ENCODE measurements at regions not wholly inside any gene's neighbourhood (a gene's known extent, or its start where the extent isn't known, plus 50 kb on each side); places are given as distances from the start of the nearest gene placed in this dataset.

DNA sequence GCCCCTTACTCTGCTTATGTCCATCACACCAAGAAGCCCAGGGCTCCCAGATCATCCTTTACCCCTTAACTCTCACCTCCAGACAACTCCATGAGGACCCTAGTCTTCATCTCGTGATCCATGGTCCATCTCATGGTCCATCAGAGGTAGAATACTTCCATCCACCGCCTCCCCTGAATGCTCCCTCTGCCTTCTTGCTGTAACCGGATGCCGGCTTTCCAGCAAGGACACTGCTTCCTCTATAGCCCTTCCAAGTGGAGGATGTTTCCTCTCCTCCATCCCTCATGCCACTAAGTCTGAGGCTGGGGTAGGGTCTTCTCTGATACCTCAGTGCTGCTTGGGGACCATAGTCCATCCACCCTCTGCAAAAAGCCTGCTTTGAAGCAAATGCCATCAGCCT is 118.6 kb upstream of the SIX2 start:
- H3K36me3 ChIP-seq (replicated peaks; ENCODE audit: low read depth, low read length) = no peaks in the 10 kb centered on the region
- no peaks in the 10 kb centered on the region for H3K27me3 ChIP-seq (ENCODE audit: low read depth, low read length)
- H4K20me1 ChIP-seq (ENCODE audit: insufficient read depth, low read length) = no peaks in the 10 kb centered on the region
- no peak overlapping the region for H2AFZ ChIP-seq (ENCODE audit: low read depth, low read length)
- no peak overlapping the region for H3K27ac ChIP-seq (ENCODE audit: low read length)
- no peak overlapping the region for H3K4me2 ChIP-seq (ENCODE audit: low read length)
- H3K9me3 ChIP-seq (ENCODE audit: insufficient read depth, low read length) = no peaks in the 10 kb centered on the region
- TF ChIP-seq EZH2phosphoT487 (IDR thresholded peaks at IDR 0.05; ENCODE audit: low read depth) = no peak
- no peak for TF ChIP-seq CTCF (IDR thresholded peaks at IDR 0.05; ENCODE audit: low read depth, low read length)
- no peaks in the 10 kb centered on the region for H3K79me2 ChIP-seq (ENCODE audit: low read length)
- H3K4me3 ChIP-seq (ENCODE audit: low read length) = no peak overlapping the region
- H3K9ac ChIP-seq (ENCODE audit: low read length) = no peak overlapping the region
- no peaks in the 10 kb centered on the region for H3K4me1 ChIP-seq (ENCODE audit: low read length)

DNA sequence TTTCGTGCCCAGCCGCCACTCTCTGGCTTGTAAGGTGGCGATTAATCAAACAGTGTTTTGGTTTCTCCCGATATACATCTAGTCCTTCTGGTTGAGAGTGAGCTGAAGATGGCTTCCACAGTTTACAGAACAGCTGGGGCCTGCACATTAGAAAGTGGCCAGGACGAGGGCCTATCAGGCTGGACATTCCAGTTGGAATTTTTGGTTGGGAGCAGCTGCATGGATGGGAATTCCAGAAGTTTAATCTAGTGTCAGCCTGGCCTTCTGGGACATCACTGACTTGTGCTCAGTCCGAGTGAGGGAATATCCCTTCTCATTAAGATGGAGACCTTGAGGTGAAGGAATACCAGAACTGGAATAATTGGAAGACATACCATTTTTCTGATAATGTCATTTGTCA is 118.1 kb upstream of the SIX2 start:
- H3K9ac ChIP-seq (ENCODE audit: low read length) = no peak overlapping the region
- no peak overlapping the region for H2AFZ ChIP-seq (ENCODE audit: low read depth, low read length)
- no peak overlapping the region for H3K27ac ChIP-seq (ENCODE audit: low read length)
- H3K36me3 ChIP-seq (replicated peaks; ENCODE audit: low read depth, low read length) = no peaks in the 10 kb centered on the region
- H3K27me3 ChIP-seq (ENCODE audit: low read depth, low read length) = no peaks in the 10 kb centered on the region
- H3K4me1 ChIP-seq (ENCODE audit: low read length) = no peaks in the 10 kb centered on the region
- TF ChIP-seq CTCF (IDR thresholded peaks at IDR 0.05; ENCODE audit: low read depth, low read length) = no peak
- no peak for TF ChIP-seq EZH2phosphoT487 (IDR thresholded peaks at IDR 0.05; ENCODE audit: low read depth)
- H3K79me2 ChIP-seq (ENCODE audit: low read length) = no peaks in the 10 kb centered on the region
- no peak overlapping the region for H3K4me2 ChIP-seq (ENCODE audit: low read length)
- H3K4me3 ChIP-seq (ENCODE audit: low read length) = no peak overlapping the region
- no peaks in the 10 kb centered on the region for H4K20me1 ChIP-seq (ENCODE audit: insufficient read depth, low read length)
- no peaks in the 10 kb centered on the region for H3K9me3 ChIP-seq (ENCODE audit: insufficient read depth, low read length)

DNA sequence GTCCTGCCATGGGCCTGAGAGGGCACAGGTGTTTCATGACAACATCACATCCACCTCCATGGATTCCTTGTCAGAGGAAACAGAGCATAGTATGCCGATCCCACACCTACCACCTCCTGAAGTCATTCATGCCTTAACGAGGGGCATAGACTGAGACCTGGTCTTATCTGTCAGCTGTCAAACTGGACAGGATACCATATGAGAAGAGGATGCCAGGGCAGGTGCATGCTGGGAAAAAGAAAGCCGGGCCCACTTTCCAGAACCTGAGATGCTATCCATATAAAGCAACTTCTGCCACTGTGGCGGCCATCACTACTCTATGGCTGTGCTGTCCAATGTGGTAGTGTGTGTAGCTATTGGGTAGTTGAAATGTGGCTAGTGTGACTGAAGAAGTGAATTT is 116.0 kb upstream of the SIX2 start:
- no peaks in the 10 kb centered on the region for H4K20me1 ChIP-seq (ENCODE audit: insufficient read depth, low read length)
- no peak overlapping the region for H3K4me2 ChIP-seq (ENCODE audit: low read length)
- no peaks in the 10 kb centered on the region for H3K9me3 ChIP-seq (ENCODE audit: insufficient read depth, low read length)
- no peaks in the 10 kb centered on the region for H3K4me1 ChIP-seq (ENCODE audit: low read length)
- no peaks in the 10 kb centered on the region for H3K36me3 ChIP-seq (replicated peaks; ENCODE audit: low read depth, low read length)
- H3K27me3 ChIP-seq (ENCODE audit: low read depth, low read length) = no peaks in the 10 kb centered on the region
- H3K27ac ChIP-seq (ENCODE audit: low read length) = no peak overlapping the region
- H3K9ac ChIP-seq (ENCODE audit: low read length) = no peak overlapping the region
- H3K79me2 ChIP-seq (ENCODE audit: low read length) = no peaks in the 10 kb centered on the region
- no peak overlapping the region for H3K4me3 ChIP-seq (ENCODE audit: low read length)
- H2AFZ ChIP-seq (ENCODE audit: low read depth, low read length) = no peak overlapping the region
- no peak for TF ChIP-seq CTCF (IDR thresholded peaks at IDR 0.05; ENCODE audit: low read depth, low read length)
- no peak for TF ChIP-seq EZH2phosphoT487 (IDR thresholded peaks at IDR 0.05; ENCODE audit: low read depth)

DNA sequence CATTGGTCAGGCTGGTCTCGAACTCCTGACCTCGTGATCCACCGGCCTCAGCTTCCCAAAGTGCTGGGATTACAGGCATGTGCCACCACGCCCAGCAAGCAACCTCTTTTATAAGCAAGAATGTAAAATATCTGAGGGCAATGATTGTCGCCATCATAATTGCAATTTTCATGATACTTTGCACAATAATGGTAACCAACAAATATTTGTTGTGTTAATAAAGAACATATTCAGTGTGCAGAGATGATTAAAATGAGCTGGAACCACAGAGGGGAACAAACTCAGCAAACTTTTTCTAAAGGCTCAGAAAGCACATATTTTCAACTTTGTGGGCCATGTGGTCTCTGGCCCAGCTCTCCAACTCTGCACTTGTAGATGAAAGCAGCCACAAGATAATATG is 115.2 kb upstream of the SIX2 start:
- H3K36me3 ChIP-seq (replicated peaks; ENCODE audit: low read depth, low read length) = no peaks in the 10 kb centered on the region
- no peak overlapping the region for H3K4me3 ChIP-seq (ENCODE audit: low read length)
- H3K27ac ChIP-seq (ENCODE audit: low read length) = no peak overlapping the region
- no peak overlapping the region for H2AFZ ChIP-seq (ENCODE audit: low read depth, low read length)
- no peak overlapping the region for H3K9ac ChIP-seq (ENCODE audit: low read length)
- H3K79me2 ChIP-seq (ENCODE audit: low read length) = no peaks in the 10 kb centered on the region
- H3K27me3 ChIP-seq (ENCODE audit: low read depth, low read length) = no peaks in the 10 kb centered on the region
- no peak for TF ChIP-seq CTCF (IDR thresholded peaks at IDR 0.05; ENCODE audit: low read depth, low read length)
- TF ChIP-seq EZH2phosphoT487 (IDR thresholded peaks at IDR 0.05; ENCODE audit: low read depth) = no peak
- H3K9me3 ChIP-seq (ENCODE audit: insufficient read depth, low read length) = no peaks in the 10 kb centered on the region
- H3K4me1 ChIP-seq (ENCODE audit: low read length) = no peaks in the 10 kb centered on the region
- no peak overlapping the region for H3K4me2 ChIP-seq (ENCODE audit: low read length)
- no peaks in the 10 kb centered on the region for H4K20me1 ChIP-seq (ENCODE audit: insufficient read depth, low read length)
